MM.1S (cell line): ENCODE measurements at regions not wholly inside any gene's neighbourhood (a gene's known extent, or its start where the extent isn't known, plus 50 kb on each side); places are given as distances from the start of the nearest gene placed in this dataset.

ENCODE experiments used
- DNase-seq: peaks from one replicate; pipeline ENCODE4 v3.0.0-alpha.2; 2015
- H2AFZ ChIP-seq: fragments of 300-600 bp; sonication (generic); 2 replicates; pipeline ENCODE4 v1.6.0; 2016; ENCODE audit warnings: antibody characterized with exemption, low read length
- H3F3A ChIP-seq: fragments of 300-600 bp; sonication (generic); 2 replicates; pipeline ENCODE4 v1.6.1; 2016; ENCODE audit warnings: mild to moderate bottlenecking, antibody characterized with exemption, low read length, moderate library complexity, mixed read lengths; ENCODE audit not compliant: insufficient read depth
- H3K27ac ChIP-seq: fragments of 300-600 bp; sonication (generic); 2 replicates; pipeline ENCODE4 v1.5.1; 2016; ENCODE audit warnings: mild to moderate bottlenecking, low read length
- H3K27me3 ChIP-seq: fragments of 300-600 bp; sonication (generic); replicated peaks from 2 replicates; pipeline ENCODE4 v1.6.0; 2016; ENCODE audit warnings: low read length; ENCODE audit not compliant: insufficient read depth
- H3K36me3 ChIP-seq: fragments of 300-600 bp; sonication (generic); replicated peaks from 2 replicates; pipeline ENCODE4 v1.6.1; 2016; ENCODE audit warnings: mild to moderate bottlenecking, low read length, mixed read lengths; ENCODE audit not compliant: insufficient read depth
- H3K4me1 ChIP-seq: fragments of 300-600 bp; sonication (generic); 2 replicates; pipeline ENCODE4 v1.6.1; 2016; ENCODE audit warnings: low read length, mixed read lengths
- H3K4me2 ChIP-seq: fragments of 300-600 bp; sonication (generic); 2 replicates; pipeline ENCODE4 v1.6.0; 2016; ENCODE audit warnings: low read depth, low read length
- H3K4me3 ChIP-seq: fragments of 300-600 bp; sonication (generic); 2 replicates; pipeline ENCODE4 v1.5.1; 2016; ENCODE audit warnings: low read length, mixed read lengths
- H3K79me2 ChIP-seq: fragments of 300-600 bp; sonication (generic); 2 replicates; pipeline ENCODE4 v1.6.1; 2016; ENCODE audit warnings: mixed run types, low read length, mixed read lengths
- H3K9ac ChIP-seq: fragments of 300-600 bp; sonication (generic); 2 replicates; pipeline ENCODE4 v1.6.1; 2016; ENCODE audit warnings: low read length, mixed read lengths
- H3K9me2 ChIP-seq: fragments of 300-600 bp; sonication (generic); replicated peaks from 2 replicates; pipeline ENCODE4 v1.6.1; 2016; ENCODE audit warnings: mild to moderate bottlenecking, low read length, mixed read lengths; ENCODE audit not compliant: insufficient read depth
- H3K9me3 ChIP-seq: fragments of 300-600 bp; sonication (generic); replicated peaks from 2 replicates; pipeline ENCODE4 v1.6.1; 2016; ENCODE audit warnings: mild to moderate bottlenecking, low read length, mixed read lengths; ENCODE audit not compliant: insufficient read depth
- H4K20me1 ChIP-seq: fragments of 300-600 bp; sonication (generic); 2 replicates; pipeline ENCODE4 v1.6.1; 2016; ENCODE audit warnings: mild to moderate bottlenecking, low read length, moderate library complexity, mixed read lengths; ENCODE audit not compliant: insufficient read depth
- CTCF ChIP-seq: fragments of 300-600 bp; sonication (generic); IDR thresholded peaks from 2 replicates; pipeline ENCODE4 v1.5.1; 2016; ENCODE audit warnings: antibody characterized with exemption, low read length, mixed read lengths
- EZH2 ChIP-seq: fragments of 300-600 bp; sonication (generic); optimal IDR thresholded peaks from 2 replicates; pipeline ENCODE3; 2017; ENCODE audit warnings: low read depth, mild to moderate bottlenecking, antibody characterized with exemption, low read length, mixed read lengths
- EZH2phosphoT487 ChIP-seq: fragments of 300-600 bp; sonication (generic); IDR thresholded peaks from 2 replicates; pipeline ENCODE4 v1.6.1; 2018; ENCODE audit warnings: antibody characterized with exemption, low read length

- Histone ChIP-seq H2AFZ (no peak overlapping the region), H3K9me3 (no peaks in the 10 kb centered on the region), H3K4me1 (peaks cover 4% of the 10 kb centered on the region; the same call in 1 of the 2 replicates), H3K79me2 (no peaks in the 10 kb centered on the region), H3K27ac (no peak overlapping the region), H3K9ac (no peak overlapping the region), H3K4me2 (no peak overlapping the region), H3K4me3 (no peak overlapping the region), H3K27me3 (no peaks in the 10 kb centered on the region), H3F3A (no peaks in the 10 kb centered on the region), H3K36me3 (no peaks in the 10 kb centered on the region), H4K20me1 (no peaks in the 10 kb centered on the region), H3K9me2 (no peaks in the 10 kb centered on the region)
- DNase-seq: no peak
- no peak for TF ChIP-seq EZH2
- no peak for TF ChIP-seq CTCF
- TF ChIP-seq EZH2phosphoT487: no peak
These were observed 324.9 kb upstream of the POU3F1 start for GRCh38 chr1:38371505-38371844.

DNA sequence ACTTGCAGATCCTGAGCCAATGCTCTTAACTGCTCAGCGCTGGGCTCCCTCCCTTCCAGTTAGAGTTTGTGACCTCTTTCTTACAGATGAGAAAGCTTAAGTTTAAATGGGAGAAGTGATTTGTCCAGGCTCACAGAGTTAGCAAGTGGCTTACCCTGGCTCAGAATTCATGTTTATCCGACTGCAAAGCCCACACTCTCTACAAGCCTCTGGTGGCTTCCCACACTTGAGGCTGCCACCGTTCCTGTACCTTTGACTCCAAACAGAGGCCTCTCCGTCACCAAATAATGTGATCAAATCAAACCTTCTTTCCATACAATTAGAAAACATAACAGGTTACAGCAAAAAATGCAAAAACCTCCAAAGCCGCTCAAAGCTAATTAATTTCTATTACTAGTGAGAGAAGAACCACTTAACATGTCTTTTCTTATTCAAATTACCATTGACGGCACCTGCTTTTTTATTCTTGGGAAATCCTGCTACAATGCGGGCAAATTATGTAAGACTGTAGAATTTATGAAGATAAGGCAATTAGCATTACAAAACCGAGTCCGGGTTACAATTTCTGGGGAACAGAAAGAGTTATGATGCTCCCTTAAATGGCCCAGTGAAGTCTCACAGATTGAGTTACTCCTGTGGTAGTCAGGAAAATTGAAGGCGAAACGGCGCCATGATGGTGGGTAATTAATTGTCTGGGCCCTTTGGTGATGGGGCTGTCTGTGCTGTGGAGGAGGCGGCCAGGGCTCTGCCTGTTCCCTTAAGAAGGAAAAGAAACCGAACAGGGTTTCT lies 324.3 kb upstream of the POU3F1 start:
- Histone ChIP-seq H3K36me3 (no peaks in the 10 kb centered on the region), H3K9me3 (no peaks in the 10 kb centered on the region), H3K4me2 (no peak overlapping the region), H3K9me2 (no peaks in the 10 kb centered on the region), H3K27me3 (no peaks in the 10 kb centered on the region), H3K79me2 (no peaks in the 10 kb centered on the region), H3K9ac (no peak overlapping the region), H3K4me1 (peaks cover 4% of the 10 kb centered on the region; the same call in 1 of the 2 replicates), H4K20me1 (no peaks in the 10 kb centered on the region), H3F3A (no peaks in the 10 kb centered on the region), H3K4me3 (no peak overlapping the region), H2AFZ (no peak overlapping the region), H3K27ac (no peak overlapping the region)
- TF ChIP-seq EZH2phosphoT487: no peak
- TF ChIP-seq EZH2: no peak
- no peak for TF ChIP-seq CTCF
- DNase-seq: no peak

DNA sequence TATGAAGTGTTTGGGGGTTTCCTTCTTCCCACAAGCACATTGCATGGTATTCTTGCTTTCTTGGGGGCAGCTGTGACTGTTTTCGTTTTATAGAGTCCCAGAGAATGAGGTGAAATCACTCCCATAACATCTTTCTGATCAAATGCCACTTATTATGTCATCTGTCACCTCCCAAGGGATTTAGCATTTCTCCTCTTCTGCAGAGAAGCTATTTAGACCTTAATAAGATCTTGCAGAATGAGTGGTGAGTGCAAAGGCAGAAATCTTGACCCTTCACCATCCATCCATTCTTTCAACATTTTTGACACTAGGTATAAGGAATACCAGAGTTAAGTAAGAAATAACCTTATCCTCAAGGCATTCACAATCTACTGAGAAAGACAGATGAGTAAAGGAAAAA lies 318.6 kb upstream of the POU3F1 start:
- no peaks in the 10 kb centered on the region for H3K27me3 ChIP-seq
- no peaks in the 10 kb centered on the region for H4K20me1 ChIP-seq
- H3K27ac ChIP-seq: no peak overlapping the region
- H3K9me2 ChIP-seq: no peaks in the 10 kb centered on the region
- TF ChIP-seq CTCF (no peak), EZH2phosphoT487 (no peak), EZH2 (no peak)
- no peak overlapping the region for H3K9ac ChIP-seq
- DNase-seq: no peak
- H3K4me1 ChIP-seq: no peaks in the 10 kb centered on the region
- H3F3A ChIP-seq: no peaks in the 10 kb centered on the region
- H3K4me2 ChIP-seq: no peak overlapping the region
- H3K4me3 ChIP-seq: no peak overlapping the region
- H3K79me2 ChIP-seq: no peaks in the 10 kb centered on the region
- no peaks in the 10 kb centered on the region for H3K9me3 ChIP-seq
- no peaks in the 10 kb centered on the region for H3K36me3 ChIP-seq
- no peak overlapping the region for H2AFZ ChIP-seq
